C4-2B (cell line): ENCODE measurements at regions not wholly inside any gene's neighbourhood (a gene's known extent, or its start where the extent isn't known, plus 50 kb on each side); places are given as distances from the start of the nearest gene placed in this dataset.

Experiments used
- ZFX ChIP-seq: fragments of 450-650 bp; IDR thresholded peaks from 2 replicates; pipeline ENCODE4 v1.6.1; 2017
- TF ChIP-seq, protein P1 (sequence below): fragments of 450-650 bp; conservative IDR thresholded peaks from 2 replicates; pipeline ENCODE4 v1.5.1; 2017; ENCODE audit warnings: mild to moderate bottlenecking

DNA sequence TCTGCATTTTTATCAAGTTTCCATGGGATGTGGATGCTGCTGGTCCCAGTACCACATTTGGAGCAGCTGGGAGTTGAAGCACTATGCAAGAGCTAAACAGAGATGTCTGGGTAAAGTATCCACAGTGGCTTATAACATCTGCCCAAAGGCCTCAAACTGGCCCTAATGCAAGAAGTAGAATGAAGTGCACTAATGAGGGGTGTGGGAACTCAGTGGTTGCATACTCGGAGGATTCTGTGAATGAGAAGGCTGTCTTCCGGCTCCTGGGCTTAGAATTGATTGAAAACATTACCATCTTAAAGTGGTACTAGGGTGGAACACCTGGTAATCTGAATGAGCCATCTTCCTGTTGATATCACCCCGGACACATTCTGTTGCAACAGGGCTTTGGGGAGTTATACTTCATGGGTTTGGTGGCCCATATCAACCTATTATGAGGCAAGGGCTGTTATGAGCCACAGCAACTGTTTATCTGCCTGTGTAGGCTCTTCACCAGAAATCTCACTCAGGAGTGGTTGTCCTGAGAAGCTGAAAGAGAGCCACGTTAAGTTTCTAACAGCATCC is 54.7 kb upstream of the SNRPB2 start:
- TF ChIP-seq, protein P1, sequence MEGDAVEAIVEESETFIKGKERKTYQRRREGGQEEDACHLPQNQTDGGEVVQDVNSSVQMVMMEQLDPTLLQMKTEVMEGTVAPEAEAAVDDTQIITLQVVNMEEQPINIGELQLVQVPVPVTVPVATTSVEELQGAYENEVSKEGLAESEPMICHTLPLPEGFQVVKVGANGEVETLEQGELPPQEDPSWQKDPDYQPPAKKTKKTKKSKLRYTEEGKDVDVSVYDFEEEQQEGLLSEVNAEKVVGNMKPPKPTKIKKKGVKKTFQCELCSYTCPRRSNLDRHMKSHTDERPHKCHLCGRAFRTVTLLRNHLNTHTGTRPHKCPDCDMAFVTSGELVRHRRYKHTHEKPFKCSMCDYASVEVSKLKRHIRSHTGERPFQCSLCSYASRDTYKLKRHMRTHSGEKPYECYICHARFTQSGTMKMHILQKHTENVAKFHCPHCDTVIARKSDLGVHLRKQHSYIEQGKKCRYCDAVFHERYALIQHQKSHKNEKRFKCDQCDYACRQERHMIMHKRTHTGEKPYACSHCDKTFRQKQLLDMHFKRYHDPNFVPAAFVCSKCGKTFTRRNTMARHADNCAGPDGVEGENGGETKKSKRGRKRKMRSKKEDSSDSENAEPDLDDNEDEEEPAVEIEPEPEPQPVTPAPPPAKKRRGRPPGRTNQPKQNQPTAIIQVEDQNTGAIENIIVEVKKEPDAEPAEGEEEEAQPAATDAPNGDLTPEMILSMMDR = no peak
- TF ChIP-seq ZFX = no peak
